B cell (primary cell): ENCODE measurements at regions not wholly inside any gene's neighbourhood (a gene's known extent, or its start where the extent isn't known, plus 50 kb on each side); places are given as distances from the start of the nearest gene placed in this dataset.

Experiments used
- CTCF ChIP-seq: fragments of 200-600 bp; IDR thresholded peaks from one replicate; pipeline ENCODE4 v1.8.0; 2022; ENCODE audit warnings: antibody characterized with exemption, mild to moderate bottlenecking
- EZH2 ChIP-seq: IDR thresholded peaks from 2 replicates; pipeline ENCODE4 v1.6.1; 2012; ENCODE audit warnings: borderline replicate concordance, low read depth, mild to moderate bottlenecking, moderate library complexity, low read length; ENCODE audit not compliant: insufficient read depth, poor library complexity, severe bottlenecking

- TF ChIP-seq CTCF (no peak), EZH2 (no peak)
Observed at GRCh38 chr9:19643875-19644274, 145.0 kb downstream of the SLC24A2 start.
